Kasumi-1 (cell line): ENCODE measurements at regions not wholly inside any gene's neighbourhood (a gene's known extent, or its start where the extent isn't known, plus 50 kb on each side); places are given as distances from the start of the nearest gene placed in this dataset.

Experiments
- DNase-seq, 2 experiments: peaks; one replicate each; lab custom pipeline; 2025; lab: John Stamatoyannopoulos, UW

DNA sequence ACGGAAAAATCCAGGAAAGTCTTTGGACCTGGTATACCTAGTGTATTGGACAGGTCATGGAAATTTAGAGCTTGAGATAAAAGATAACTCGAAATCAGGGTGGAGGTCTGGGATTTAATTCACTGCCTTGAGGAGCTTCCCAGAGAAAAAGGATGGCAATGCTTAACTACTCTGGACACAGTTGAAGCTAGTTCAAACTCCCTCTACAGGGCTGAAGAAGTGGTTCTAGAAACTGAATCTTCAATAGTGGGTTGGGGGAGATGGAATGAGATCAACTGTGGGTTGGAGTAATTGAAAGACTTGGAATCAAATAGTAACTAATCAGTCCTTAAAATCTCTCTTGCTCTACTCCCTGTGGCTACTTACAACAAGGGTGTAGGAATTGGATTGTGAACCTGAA is 600.1 kb downstream of the IRS1 start:
- DNase-seq, result no peak

DNA sequence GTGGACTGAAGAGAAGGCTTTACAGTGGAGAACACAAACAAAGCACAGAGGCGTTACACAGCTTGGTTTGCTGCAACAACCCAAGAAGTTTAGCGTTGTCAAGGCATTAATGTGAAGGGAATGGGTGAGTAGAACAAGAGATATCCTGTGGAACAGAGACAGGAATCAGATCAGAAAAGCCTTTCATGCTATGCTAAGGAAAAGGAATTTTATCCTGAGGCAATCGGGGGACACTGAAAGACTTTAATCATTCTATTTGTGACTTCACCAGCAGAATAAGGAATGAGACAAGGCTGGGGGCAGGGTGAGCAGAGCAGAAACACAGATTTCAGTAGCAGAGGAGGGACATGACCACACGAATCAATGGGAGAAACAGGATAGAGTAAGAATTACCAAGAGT is 600.7 kb downstream of the IRS1 start:
- no peak for DNase-seq

DNA sequence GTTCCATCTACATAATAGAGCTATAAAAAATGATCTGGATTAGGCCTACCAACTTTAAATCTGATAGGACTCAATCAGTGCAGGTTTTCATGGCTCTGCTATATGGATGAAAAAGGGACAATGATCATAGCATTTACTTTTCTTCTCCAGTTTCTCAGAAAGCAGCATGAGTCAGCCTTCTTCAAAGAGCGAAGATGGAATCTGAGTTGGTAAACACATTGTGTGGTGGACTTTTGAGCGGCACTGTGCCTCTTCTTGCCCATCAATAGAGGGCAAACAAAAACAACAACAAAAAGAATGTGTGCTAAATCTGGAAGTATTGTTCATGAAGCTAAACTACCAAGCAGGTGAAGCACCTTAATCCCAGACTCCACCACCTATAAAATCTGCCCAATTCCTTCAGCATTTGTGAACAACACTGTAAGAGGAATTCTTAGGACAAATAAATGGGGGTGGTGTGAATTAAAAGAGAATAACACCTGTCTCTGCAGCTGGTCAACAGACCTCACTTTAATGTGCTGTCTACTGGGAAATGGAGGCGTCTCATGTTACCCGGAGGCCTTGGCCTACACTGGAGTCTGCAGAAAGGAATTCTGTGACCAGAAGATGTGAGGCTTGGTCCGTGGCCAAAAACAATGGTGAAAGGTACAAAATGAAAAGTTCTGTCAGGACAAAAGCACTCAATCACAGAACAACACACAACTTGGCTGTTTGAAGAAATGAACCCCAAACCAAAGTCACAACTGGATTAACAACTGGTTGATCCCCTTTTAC is 609.0 kb downstream of the IRS1 start:
- no peak for DNase-seq

DNA sequence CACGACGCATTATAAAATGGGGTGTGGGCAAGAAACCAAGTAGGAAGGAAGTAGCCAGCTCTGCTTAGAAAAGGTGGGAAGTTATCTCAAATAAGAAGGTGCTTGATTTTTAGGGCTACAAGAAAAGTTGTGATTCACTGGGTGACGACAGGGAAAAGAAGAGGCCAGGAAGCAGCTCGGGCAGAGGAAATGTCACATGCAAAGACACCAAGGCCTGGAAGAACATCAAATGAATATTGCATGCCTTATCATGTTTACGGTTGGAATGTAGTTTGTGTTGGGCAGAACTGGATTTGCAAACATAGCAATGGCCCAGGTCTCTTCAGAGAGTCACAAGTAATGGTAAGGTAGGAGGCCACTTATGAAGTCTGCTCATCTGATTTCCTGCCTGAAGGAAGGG is 610.6 kb downstream of the IRS1 start:
- DNase-seq, result no peak

GRCh38 chr2:226187616-226188015 is 612.0 kb downstream of the IRS1 start:
- DNase-seq, result no peak

- no peak for DNase-seq
Observed at GRCh38 chr2:226187156-226187555, 612.5 kb downstream of the IRS1 start.

DNA sequence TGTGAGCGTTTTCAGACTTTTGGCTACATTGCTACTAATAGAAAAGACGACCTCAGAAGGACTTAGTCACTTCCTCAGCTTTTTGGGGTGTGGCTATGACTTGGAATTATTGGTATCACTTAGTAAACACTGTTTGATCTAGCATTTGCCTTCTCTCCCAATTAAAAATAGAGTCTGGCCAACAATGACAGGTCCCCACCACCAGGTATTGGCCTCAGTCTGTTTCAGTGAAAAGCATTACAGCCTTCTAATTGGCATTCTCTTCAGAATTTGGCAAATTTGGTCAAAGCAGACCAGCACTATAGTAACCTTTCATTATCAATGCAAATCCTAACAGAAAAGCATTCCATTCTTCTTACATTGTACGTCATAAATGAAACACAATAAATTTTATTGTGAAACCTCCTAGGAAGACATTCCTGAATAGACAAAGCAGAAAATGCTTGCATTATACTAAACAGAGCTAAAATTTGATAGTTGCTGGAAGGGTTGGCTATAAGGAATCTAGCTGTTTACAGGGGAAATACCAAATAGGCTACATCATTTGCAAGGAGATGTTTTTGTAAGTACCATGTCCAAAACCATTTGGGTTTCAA is 613.9 kb downstream of the IRS1 start:
- DNase-seq, result no peak

DNA sequence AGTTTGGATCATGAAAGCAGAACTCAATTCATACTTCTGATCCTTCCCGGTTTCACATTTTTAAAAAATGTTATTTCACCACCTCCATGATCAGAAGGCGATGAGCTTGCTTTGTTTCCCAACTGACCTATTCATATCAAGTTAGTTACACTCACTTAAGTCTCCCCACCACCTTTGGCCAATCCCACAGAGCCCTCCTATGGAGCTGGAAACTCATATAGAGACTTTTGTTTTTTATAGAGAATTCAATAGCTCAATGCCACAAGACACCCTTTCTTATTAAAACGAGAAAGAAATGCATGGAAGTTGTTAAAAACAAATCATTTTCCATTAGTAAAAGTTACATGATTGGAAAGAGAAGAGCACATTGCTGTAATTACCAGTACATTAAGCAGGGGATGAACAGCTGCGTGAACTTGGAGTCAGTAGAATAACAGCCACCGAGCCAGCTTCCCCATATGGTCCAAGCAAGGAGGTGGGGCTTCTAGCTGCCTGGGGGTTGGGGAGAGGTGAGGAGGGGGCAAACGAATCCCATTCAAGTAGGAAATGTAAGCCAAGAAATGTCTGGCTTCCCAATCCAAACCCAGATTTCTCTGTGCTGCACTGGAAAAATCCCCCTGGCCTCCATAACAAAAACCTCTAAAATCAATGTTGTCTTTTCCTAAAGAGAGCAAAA is 614.5 kb downstream of the IRS1 start:
- DNase-seq, result no peak

DNA sequence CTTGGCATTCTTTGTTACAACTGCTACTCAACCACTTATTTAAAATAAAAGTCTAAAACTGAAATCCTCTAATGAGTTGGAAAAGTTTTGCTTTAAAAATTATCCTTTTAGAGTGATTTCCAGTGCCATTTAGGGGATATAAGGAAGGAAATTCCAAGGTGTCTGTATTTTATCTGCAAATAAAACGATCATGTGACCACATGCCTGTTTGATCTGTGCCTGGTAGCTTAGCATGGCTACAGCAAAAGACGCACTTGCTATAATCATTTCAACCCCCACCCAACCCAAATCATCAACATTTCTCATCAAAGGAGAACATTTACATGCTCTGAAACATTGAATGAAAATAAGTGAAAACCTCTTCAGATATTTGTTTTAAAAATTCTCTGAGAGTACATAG is 615.1 kb downstream of the IRS1 start:
- no peak for DNase-seq

DNA sequence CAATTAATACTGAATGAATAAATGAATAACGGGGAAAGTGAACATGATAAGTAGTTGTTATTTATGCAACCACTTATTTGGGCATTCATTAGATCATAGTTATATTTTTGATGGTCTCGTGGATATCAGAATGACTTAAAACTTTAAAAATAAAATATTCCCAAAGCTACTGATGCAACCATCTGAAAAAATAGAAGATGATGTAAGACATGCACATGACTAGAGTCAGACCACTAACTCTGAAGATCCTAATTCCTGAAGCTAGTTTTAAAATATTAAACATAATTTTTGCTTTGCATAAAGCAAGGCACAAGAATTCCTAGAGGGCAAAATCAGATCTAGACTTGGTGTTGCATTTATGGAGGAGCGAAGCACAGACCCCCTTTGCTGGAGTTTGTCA is 616.1 kb downstream of the IRS1 start:
- no peak for DNase-seq

DNA sequence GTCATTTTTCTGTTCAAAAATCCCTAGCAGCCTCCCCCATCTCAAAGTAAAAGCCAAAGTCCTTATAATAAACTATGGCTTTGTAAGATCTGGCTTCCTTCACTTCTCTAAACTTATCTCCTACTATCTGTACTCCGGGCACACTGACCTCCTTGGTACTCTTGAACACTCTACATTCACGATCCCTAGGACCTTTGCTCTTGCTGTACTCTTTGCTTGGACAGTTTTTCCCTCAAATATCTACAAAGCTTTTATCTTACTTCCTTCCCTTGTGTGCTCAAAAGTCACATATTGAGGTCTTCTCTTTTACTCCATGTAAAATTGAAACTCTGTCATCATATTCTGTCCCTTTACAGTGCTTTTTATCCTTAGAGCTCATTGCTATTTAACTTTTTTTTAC is 616.6 kb downstream of the IRS1 start:
- no peak for DNase-seq

GRCh38 chr2:226181909-226182308 is 617.7 kb downstream of the IRS1 start:
- no peak for DNase-seq

- no peak for DNase-seq
Observed at GRCh38 chr2:226180281-226180884, 619.2 kb downstream of the IRS1 start.

GRCh38 chr2:226179010-226179409 is 620.6 kb downstream of the IRS1 start:
- no peak for DNase-seq

DNA sequence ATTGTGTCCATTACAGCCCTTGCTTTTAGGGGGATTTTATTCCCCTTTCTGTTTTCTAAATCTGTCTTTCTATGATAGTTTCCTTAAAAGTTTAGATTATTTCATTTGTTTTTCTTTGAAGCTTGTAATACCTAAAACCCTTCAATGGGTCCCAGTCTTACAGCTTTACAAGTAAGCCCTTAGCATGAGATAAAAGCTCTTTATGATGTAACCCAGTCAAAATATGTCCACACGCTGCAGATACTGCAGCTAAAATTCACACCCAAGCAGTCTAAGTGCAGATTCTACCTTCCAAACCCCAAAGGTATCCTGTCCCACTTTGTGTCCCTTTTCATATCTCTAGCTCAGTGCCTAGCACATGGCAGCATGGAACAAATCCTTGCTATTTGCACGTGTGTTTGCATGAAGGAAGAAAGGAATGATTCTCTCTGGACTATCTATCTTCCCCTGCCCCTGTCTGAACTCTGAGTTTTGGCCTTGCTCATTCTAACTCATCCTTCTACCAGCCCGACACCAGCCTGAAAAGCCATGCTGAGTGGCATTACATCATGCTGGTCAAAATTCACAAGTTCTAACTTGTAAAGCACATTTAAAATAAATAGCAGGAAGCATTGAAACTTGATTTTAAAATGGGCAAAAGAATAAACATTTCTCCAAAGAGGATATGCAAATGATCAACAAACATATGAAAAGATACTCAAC is 623.2 kb downstream of the IRS1 start:
- DNase-seq, result no peak

DNA sequence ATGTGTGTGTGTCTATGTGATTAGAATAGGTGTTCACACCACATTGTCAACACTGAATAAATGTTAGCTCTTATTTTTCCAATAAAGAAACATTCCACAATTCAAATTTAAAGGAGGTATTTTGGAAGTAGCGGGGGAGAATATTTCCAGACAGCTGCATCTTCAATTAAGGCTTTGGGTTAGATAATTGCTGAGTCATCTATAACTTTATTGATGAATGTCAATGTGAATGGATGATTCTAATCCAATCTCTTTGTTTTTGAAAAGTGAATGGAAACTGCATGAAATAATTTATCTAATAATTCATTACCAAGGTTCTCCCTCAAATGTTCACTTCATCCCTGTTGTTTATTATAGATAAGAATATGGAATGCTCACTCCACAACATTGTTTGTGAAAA is 625.2 kb downstream of the IRS1 start:
- DNase-seq, result no peak

- no peak for DNase-seq
Observed at GRCh38 chr2:226172939-226173338, 626.7 kb downstream of the IRS1 start.

GRCh38 chr2:226172309-226172708 is 627.3 kb downstream of the IRS1 start:
- no peak for DNase-seq

DNA sequence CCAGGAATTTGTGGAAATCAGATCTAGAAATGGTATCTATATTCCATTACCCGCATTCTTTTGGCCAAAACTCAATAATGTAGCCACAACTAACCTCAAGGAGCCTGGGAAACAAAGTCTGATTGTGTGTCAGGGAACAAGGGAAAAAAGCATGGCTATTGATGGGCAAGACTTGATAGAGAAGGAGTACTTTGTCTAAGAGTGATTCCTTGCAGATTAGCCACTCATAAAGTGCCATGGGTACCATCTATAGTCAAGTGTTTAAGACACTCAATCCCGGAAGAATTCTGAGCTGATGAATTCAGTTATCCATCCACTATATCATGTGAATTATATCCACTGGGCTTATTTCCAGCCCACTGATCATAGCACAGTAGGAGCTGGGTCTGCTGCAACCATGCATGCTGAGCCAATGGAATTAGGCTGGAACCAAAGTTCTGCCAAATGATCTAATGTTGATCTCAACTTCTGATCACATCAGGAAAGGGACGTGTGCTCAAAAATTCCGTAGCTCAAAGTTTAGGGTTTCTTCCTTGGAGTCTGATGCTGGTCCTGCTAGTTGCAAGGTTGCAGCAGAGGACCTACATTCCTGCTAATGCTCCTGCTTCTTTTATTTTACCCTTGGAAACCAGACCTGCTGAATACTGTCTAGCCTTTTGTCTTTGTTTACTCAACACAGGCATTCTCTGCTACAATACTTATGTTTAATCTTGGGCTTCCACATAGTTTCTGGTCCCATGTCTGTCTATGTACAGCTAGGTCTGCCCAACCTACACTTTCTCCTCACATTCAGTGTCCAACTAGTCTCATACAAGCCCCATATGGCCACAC is 629.7 kb downstream of the IRS1 start:
- DNase-seq, result no peak

DNA sequence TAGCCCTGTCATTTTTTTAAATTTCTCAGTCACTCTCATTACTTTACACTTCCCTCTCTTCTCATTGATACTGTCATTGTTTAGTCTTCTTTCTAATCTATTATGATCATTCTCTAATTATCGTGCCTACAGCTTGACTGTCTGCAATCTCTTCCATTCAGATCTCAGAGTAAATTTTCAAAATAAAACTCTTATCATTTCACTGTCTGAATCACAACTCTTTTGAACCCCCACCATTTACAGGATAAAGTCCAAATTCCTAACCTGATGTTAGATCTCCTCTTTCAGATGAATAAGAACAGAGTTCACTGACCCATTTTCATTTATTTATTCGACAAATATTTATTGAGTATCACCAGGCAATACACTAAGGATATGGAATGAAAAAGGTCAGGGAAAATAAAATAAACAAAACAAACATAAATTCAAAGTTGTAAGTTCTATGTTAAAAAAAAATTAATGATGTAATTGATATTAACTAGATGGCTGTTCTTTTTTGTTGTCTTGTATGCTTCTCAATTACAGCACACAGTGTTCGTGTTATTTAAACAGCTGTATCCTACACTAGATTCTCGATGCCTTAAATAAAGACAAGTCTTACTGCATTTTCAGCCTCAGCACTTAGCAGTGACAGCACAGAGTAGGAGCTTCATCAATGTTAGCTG is 631.0 kb downstream of the IRS1 start:
- DNase-seq, result no peak

DNA sequence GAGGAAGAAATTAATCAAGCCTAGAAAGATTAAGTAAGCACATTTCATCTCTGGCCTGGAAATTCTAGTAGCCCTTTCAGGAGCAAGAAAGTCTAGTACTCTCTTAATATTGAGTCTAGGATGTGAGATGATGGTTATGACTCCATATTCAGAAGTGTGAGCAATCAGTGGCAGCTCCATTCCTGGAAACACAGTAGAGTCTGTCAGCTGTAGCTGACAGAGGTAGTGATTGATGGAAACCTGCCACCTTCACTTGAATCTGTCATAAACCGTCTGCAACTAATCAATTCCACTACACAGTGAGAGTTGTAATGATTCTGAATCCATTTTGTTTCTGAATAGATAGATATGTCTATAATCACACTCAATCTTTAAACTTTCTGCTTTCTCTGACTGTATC is 635.1 kb downstream of the IRS1 start:
- no peak for DNase-seq
